ENCODE measurements at regions not wholly inside any gene's neighbourhood (a gene's known extent, or its start where the extent isn't known, plus 50 kb on each side); places are given as distances from the start of the nearest gene placed in this dataset.
"Not testable (repeated sequence)": the region's sequence is repeated elsewhere in the genome, so short reads cannot be mapped to it uniquely, and the experiment has no call there.

GRCh38 chr5:51573835-51574234 lies 190.6 kb downstream of the ISL1 start:
- DNase-seq (ENCODE audit: low read depth in 1 of 2, low spot score in 1 of 2) = no peak
- no peak for TF ChIP-seq JUND (IDR thresholded peaks at IDR 0.05; ENCODE audit: low read depth)
- in situ Hi-C loops (cut with HindIII; ENCODE audit: low pct_unique_long_range_greater_than_20kb, low sequenced_read_pairs) = no loop called here

DNA sequence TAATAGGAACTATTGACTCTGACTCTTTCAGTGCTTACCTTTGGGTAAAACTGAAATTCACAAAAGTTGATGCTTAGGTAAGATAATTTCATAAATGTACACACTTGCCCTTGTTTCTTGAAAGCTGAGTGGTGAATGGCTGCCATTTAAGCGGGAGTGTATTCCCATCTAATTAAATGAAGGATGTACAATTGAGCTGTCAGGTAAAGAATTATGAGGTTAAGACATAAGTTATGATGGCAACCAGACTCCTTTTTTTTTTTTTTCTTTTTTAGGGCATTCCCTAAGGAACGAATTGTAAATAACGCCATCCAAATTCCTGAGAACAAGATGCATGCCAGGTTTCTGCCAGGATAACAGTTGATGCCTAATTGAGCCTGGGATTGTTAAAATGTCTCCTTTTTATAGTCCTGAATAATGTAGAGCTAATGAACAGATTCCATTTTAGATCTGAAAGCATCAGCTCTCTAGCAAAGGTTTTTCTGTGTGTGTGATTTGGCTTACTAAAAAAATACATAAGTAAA lies 199.7 kb downstream of the ISL1 start:
- in situ Hi-C loops (cut with HindIII; ENCODE audit: low pct_unique_long_range_greater_than_20kb, low sequenced_read_pairs) = no loop called here
- DNase-seq (ENCODE audit: low read depth in 1 of 2, low spot score in 1 of 2) = no peak
- no peak for TF ChIP-seq JUND (IDR thresholded peaks at IDR 0.05; ENCODE audit: low read depth)

DNA sequence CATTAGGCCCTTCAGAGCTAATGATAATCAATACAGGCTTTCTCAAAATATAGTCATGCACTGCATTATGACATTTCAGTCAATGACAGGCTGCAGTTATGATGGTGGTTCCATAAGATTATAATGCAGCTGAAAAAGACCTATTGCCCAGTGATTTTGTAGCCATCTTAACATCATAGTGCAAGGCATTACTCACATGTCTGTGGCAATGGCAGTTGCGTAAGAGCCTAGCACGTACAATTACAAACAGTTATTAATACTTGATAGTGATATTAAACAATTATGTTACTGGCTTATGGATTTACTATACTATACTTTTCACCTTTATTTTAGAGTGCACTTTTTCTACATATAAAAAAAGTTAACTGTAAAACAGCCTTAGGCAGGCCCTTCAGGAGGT lies 214.8 kb downstream of the ISL1 start:
- in situ Hi-C loops (cut with HindIII; ENCODE audit: low pct_unique_long_range_greater_than_20kb, low sequenced_read_pairs) = no loop called here
- TF ChIP-seq JUND (IDR thresholded peaks at IDR 0.05; ENCODE audit: low read depth) = no peak
- DNase-seq (ENCODE audit: low read depth in 1 of 2, low spot score in 1 of 2) = no peak

- no peak for TF ChIP-seq JUND (IDR thresholded peaks at IDR 0.05; ENCODE audit: low read depth)
- DNase-seq (ENCODE audit: low read depth in 1 of 2, low spot score in 1 of 2) = no peak
- in situ Hi-C loops (cut with HindIII; ENCODE audit: low pct_unique_long_range_greater_than_20kb, low sequenced_read_pairs) = no loop called here
Observed at GRCh38 chr5:51599587-51599986, 216.3 kb downstream of the ISL1 start.

DNA sequence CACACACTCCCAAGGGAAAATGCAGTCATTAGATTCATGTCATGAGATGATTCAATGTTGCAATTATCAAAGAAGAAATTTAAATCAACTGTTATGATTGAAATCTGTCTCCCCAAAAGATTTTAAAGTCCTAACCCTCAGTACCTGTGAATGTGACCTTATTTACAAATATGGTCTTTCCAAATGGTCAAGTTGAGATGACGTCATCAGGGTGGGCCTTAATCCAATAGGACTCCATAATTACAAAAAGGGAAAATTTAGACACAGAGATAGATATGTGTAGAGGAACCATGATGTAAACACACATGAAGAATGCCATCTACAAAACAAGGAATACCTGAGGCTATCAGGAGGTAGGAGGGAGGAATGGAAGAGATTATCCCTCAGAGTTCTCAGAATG lies 221.1 kb downstream of the ISL1 start:
- no peak for DNase-seq (ENCODE audit: low read depth in 1 of 2, low spot score in 1 of 2)
- in situ Hi-C loops (cut with HindIII; ENCODE audit: low pct_unique_long_range_greater_than_20kb, low sequenced_read_pairs) = no loop called here
- TF ChIP-seq JUND (IDR thresholded peaks at IDR 0.05; ENCODE audit: low read depth) = no peak

DNA sequence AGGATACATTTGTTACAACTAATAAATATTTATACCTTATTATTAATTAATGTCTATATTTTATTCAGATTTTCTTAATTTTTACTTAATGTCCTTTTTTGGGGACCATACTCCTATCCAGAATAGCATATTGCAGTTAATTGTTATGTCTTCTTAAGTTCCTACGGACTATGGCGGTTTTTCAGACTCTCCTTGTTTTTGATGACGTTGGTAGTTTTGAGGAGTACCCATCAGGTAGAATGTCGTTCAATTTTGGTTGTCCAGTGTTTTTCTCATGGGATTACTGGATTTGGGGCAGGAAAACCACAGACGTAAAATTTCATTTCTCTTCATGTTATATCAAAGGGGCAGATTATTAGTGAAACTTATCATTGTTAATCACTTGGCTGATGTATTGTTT lies 223.7 kb downstream of the ISL1 start:
- in situ Hi-C loops (cut with HindIII; ENCODE audit: low pct_unique_long_range_greater_than_20kb, low sequenced_read_pairs) = no loop called here
- no peak for DNase-seq (ENCODE audit: low read depth in 1 of 2, low spot score in 1 of 2)
- no peak for TF ChIP-seq JUND (IDR thresholded peaks at IDR 0.05; ENCODE audit: low read depth)

DNA sequence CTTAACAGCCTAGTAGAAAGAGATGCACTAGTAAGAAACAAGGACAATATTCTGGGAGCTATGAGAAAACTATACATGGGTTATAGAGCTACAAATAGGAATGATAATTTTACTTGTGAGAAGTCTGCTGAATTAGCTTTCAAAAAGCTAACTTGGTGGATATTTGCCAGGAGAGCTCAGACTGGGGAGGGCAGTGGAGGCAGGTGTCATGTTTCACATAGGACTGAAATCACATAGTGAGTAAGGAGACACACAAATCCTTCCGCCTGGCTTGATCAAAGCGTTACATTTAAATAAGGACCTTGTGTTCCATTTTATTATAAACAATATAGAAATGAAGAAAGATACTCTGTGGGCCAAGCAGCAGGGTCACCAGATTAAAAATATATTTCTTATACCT lies 235.0 kb downstream of the ISL1 start:
- in situ Hi-C loops (cut with HindIII; ENCODE audit: low pct_unique_long_range_greater_than_20kb, low sequenced_read_pairs) = no loop called here
- no peak for TF ChIP-seq JUND (IDR thresholded peaks at IDR 0.05; ENCODE audit: low read depth)
- DNase-seq (ENCODE audit: low read depth in 1 of 2, low spot score in 1 of 2) = no peak

DNA sequence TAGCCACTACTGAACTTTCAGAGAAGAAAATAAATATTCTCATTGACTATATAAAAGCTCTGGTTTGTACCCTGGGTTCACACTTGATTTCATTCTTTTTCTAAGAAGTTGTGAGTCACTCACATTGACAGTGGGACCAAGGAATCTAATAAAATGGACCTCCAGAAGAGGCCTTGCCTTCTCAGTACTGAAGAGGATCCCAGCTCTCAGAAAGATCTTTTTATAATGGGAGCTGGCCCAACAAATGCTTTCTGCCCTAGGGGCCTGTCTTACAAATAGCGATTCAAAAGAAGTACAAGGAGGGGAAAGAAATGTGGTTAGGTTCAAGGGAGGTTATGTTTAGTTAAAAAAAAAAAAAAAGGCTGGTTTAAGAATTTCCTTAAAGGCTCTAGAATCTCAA lies 237.9 kb downstream of the ISL1 start:
- in situ Hi-C loops (cut with HindIII; ENCODE audit: low pct_unique_long_range_greater_than_20kb, low sequenced_read_pairs) = no loop called here
- TF ChIP-seq JUND (IDR thresholded peaks at IDR 0.05; ENCODE audit: low read depth) = no peak
- DNase-seq (ENCODE audit: low read depth in 1 of 2, low spot score in 1 of 2) = no peak

DNA sequence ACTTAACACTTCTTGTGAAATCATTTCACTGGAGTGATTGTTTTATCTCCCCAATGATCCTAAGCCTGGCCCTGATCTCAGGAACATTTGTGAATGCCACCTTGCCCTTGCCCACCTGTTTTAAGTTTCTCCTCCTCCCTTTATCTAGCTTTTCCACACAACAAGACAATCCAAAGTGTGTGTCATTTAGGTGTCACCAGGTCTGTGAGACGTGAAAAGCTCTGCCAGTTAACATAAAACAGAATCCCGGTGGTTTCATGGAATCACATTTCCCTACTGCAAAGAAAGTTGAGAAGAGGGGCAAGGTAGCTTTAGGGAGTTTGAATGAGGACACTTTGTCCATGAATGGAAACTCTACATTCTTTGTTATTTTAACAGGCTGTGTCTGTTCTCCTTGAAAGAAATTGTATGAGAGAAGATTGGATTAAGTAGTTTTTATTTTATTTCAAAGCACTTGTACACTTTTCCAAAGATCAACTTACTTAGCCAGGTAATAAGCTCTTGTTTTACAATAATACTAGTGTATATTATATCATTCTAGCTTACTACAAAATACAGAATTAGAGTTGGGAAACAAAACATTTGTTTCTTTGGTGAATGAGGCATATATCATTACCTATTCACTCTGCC lies 239.0 kb downstream of the ISL1 start:
- no peak for DNase-seq (ENCODE audit: low read depth in 1 of 2, low spot score in 1 of 2)
- in situ Hi-C loops (cut with HindIII; ENCODE audit: low pct_unique_long_range_greater_than_20kb, low sequenced_read_pairs) = no loop called here
- TF ChIP-seq JUND (IDR thresholded peaks at IDR 0.05; ENCODE audit: low read depth) = no peak

GRCh38 chr5:51625224-51625968 lies 242.1 kb downstream of the ISL1 start:
- TF ChIP-seq JUND (IDR thresholded peaks at IDR 0.05; ENCODE audit: low read depth) = no peak
- no peak for DNase-seq (ENCODE audit: low read depth in 1 of 2, low spot score in 1 of 2)
- in situ Hi-C loops (cut with HindIII; ENCODE audit: low pct_unique_long_range_greater_than_20kb, low sequenced_read_pairs) = no loop called here

GRCh38 chr5:51632027-51632426 lies 248.8 kb downstream of the ISL1 start:
- in situ Hi-C loops (cut with HindIII; ENCODE audit: low pct_unique_long_range_greater_than_20kb, low sequenced_read_pairs) = no loop called here
- TF ChIP-seq JUND (IDR thresholded peaks at IDR 0.05; ENCODE audit: low read depth) = no peak

DNA sequence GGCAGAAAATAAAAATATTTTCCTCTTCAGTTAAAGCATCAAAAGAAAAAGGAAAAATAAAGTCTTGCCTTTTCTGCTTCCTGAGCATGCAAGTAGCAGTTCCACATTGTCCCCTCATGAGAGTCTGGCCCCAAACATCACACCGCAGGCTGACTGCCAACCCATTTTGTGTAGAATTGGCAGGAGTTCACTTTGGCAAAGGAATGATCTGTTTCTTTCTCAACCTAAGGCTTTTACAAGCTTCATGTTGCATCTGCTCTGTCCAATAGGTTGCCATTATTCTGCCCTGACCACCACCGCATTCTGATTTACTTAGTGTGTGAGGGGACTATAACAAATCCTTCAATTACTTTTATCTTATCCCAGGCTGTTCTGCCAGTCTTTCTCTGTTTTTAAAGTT lies 249.5 kb downstream of the ISL1 start:
- no peak for DNase-seq (ENCODE audit: low read depth in 1 of 2, low spot score in 1 of 2)
- in situ Hi-C loops (cut with HindIII; ENCODE audit: low pct_unique_long_range_greater_than_20kb, low sequenced_read_pairs) = no loop called here
- no peak for TF ChIP-seq JUND (IDR thresholded peaks at IDR 0.05; ENCODE audit: low read depth)

More at GRCh38 chr5:51632027-51632426, 248.8 kb downstream of the ISL1 start:
- no peak for DNase-seq (ENCODE audit: low read depth in 1 of 2, low spot score in 1 of 2)

- in situ Hi-C loops (cut with HindIII; ENCODE audit: low pct_unique_long_range_greater_than_20kb, low sequenced_read_pairs); DNase-seq (ENCODE audit: low read depth in 1 of 2, low spot score in 1 of 2): not testable (repeated sequence)
Observed at GRCh38 chr5:51636973-51637372, 253.7 kb downstream of the ISL1 start.
